ENCODE measurements at regions not wholly inside any gene's neighbourhood (a gene's known extent, or its start where the extent isn't known, plus 50 kb on each side); places are given as distances from the start of the nearest gene placed in this dataset.

GRCh38 chr20:3339571-3339970, 67.9 kb downstream of the DNAAF9 start:
- TF ChIP-seq CTCF (IDR thresholded peaks at IDR 0.05) (no peak), POLR2A (IDR thresholded peaks at IDR 0.05) (no peak)
